ENCODE measurements at regions not wholly inside any gene's neighbourhood (a gene's known extent, or its start where the extent isn't known, plus 50 kb on each side); places are given as distances from the start of the nearest gene placed in this dataset.
"Not testable (repeated sequence)": the region's sequence is repeated elsewhere in the genome, so short reads cannot be mapped to it uniquely, and the experiment has no call there.

GRCh38 chr17:16842346-16842745, 129.6 kb downstream of the TNFRSF13B start:
- DNase-seq (ENCODE audit: low spot score in 2 of 2); H3K27me3 Mint-ChIP-seq; H3K36me3 Mint-ChIP-seq; ATAC-seq (ENCODE audit: low read depth); H3K4me1 Mint-ChIP-seq; H3K4me3 Mint-ChIP-seq; H3K27ac Mint-ChIP-seq; H3K9me3 Mint-ChIP-seq: not testable (repeated sequence)

- H3K27me3 Mint-ChIP-seq; H3K27ac Mint-ChIP-seq; H3K4me1 Mint-ChIP-seq; H3K36me3 Mint-ChIP-seq; H3K4me3 Mint-ChIP-seq; DNase-seq (ENCODE audit: low spot score in 2 of 2); ATAC-seq (ENCODE audit: low read depth); H3K9me3 Mint-ChIP-seq: not testable (repeated sequence)
Measured at GRCh38 chr17:16841896-16842295, 130.0 kb downstream of the TNFRSF13B start.

- not testable (repeated sequence) for ATAC-seq (ENCODE audit: low read depth); H3K9me3 Mint-ChIP-seq; H3K36me3 Mint-ChIP-seq; H3K4me3 Mint-ChIP-seq; H3K4me1 Mint-ChIP-seq; DNase-seq (ENCODE audit: low spot score in 2 of 2); H3K27ac Mint-ChIP-seq; H3K27me3 Mint-ChIP-seq
Measured at GRCh38 chr17:16840219-16840618, 131.7 kb downstream of the TNFRSF13B start.

GRCh38 chr17:16839242-16840175, 132.4 kb downstream of the TNFRSF13B start:
- not testable (repeated sequence) for ATAC-seq (ENCODE audit: low read depth); H3K4me3 Mint-ChIP-seq; H3K27me3 Mint-ChIP-seq; H3K4me1 Mint-ChIP-seq; H3K9me3 Mint-ChIP-seq; H3K27ac Mint-ChIP-seq; H3K36me3 Mint-ChIP-seq; DNase-seq (ENCODE audit: low spot score in 2 of 2)

GRCh38 chr17:16838795-16839194, 133.1 kb downstream of the TNFRSF13B start:
- H3K27me3 Mint-ChIP-seq; DNase-seq (ENCODE audit: low spot score in 2 of 2); H3K27ac Mint-ChIP-seq; H3K36me3 Mint-ChIP-seq; H3K9me3 Mint-ChIP-seq; ATAC-seq (ENCODE audit: low read depth); H3K4me1 Mint-ChIP-seq; H3K4me3 Mint-ChIP-seq: not testable (repeated sequence)

- H3K27me3 Mint-ChIP-seq; H3K36me3 Mint-ChIP-seq; DNase-seq (ENCODE audit: low spot score in 2 of 2); H3K4me3 Mint-ChIP-seq; H3K27ac Mint-ChIP-seq; H3K9me3 Mint-ChIP-seq; ATAC-seq (ENCODE audit: low read depth); H3K4me1 Mint-ChIP-seq: not testable (repeated sequence)
Measured at GRCh38 chr17:16838287-16838686, 133.6 kb downstream of the TNFRSF13B start.

- not testable (repeated sequence) for H3K27ac Mint-ChIP-seq; H3K36me3 Mint-ChIP-seq; H3K27me3 Mint-ChIP-seq; DNase-seq (ENCODE audit: low spot score in 2 of 2); H3K4me3 Mint-ChIP-seq; H3K4me1 Mint-ChIP-seq; ATAC-seq (ENCODE audit: low read depth); H3K9me3 Mint-ChIP-seq
Measured at GRCh38 chr17:16837468-16838266, 134.3 kb downstream of the TNFRSF13B start.

- not testable (repeated sequence) for DNase-seq (ENCODE audit: low spot score in 2 of 2); H3K27me3 Mint-ChIP-seq; H3K36me3 Mint-ChIP-seq; ATAC-seq (ENCODE audit: low read depth); H3K4me1 Mint-ChIP-seq; H3K27ac Mint-ChIP-seq; H3K9me3 Mint-ChIP-seq; H3K4me3 Mint-ChIP-seq
Measured at GRCh38 chr17:16836315-16836915, 135.5 kb downstream of the TNFRSF13B start.

GRCh38 chr17:16833517-16833916, 138.4 kb downstream of the TNFRSF13B start:
- H3K36me3 Mint-ChIP-seq; H3K4me1 Mint-ChIP-seq; H3K27ac Mint-ChIP-seq; H3K9me3 Mint-ChIP-seq; ATAC-seq (ENCODE audit: low read depth); DNase-seq (ENCODE audit: low spot score in 2 of 2); H3K27me3 Mint-ChIP-seq; H3K4me3 Mint-ChIP-seq: not testable (repeated sequence)

GRCh38 chr17:16832853-16833252, 139.1 kb downstream of the TNFRSF13B start:
- H3K27ac Mint-ChIP-seq; H3K4me1 Mint-ChIP-seq; H3K27me3 Mint-ChIP-seq; DNase-seq (ENCODE audit: low spot score in 2 of 2); H3K9me3 Mint-ChIP-seq; H3K36me3 Mint-ChIP-seq; H3K4me3 Mint-ChIP-seq; ATAC-seq (ENCODE audit: low read depth): not testable (repeated sequence)

- H3K4me1 Mint-ChIP-seq; H3K4me3 Mint-ChIP-seq; H3K27ac Mint-ChIP-seq; H3K27me3 Mint-ChIP-seq; DNase-seq (ENCODE audit: low spot score in 2 of 2); H3K36me3 Mint-ChIP-seq; H3K9me3 Mint-ChIP-seq; ATAC-seq (ENCODE audit: low read depth): not testable (repeated sequence)
Measured at GRCh38 chr17:16832206-16832605, 139.7 kb downstream of the TNFRSF13B start.

GRCh38 chr17:16830770-16831169, 140.7 kb downstream of the CCDC144A start:
- H3K4me1 Mint-ChIP-seq, result not testable (repeated sequence)

GRCh38 chr17:16830219-16830618, 140.2 kb downstream of the CCDC144A start:
- not testable (repeated sequence) for H3K4me1 Mint-ChIP-seq; H3K9me3 Mint-ChIP-seq; H3K4me3 Mint-ChIP-seq; H3K36me3 Mint-ChIP-seq; ATAC-seq (ENCODE audit: low read depth); H3K27ac Mint-ChIP-seq; DNase-seq (ENCODE audit: low spot score in 2 of 2); H3K27me3 Mint-ChIP-seq

More at GRCh38 chr17:16830770-16831169, 140.7 kb downstream of the CCDC144A start:
- H3K4me3 Mint-ChIP-seq; H3K36me3 Mint-ChIP-seq; H3K9me3 Mint-ChIP-seq; DNase-seq (ENCODE audit: low spot score in 2 of 2); H3K27ac Mint-ChIP-seq; ATAC-seq (ENCODE audit: low read depth); H3K27me3 Mint-ChIP-seq: not testable (repeated sequence)

Measured in memory B cell (primary cell).